ENCODE measurements at regions not wholly inside any gene's neighbourhood (a gene's known extent, or its start where the extent isn't known, plus 50 kb on each side); places are given as distances from the start of the nearest gene placed in this dataset.
"Not testable (repeated sequence)": the region's sequence is repeated elsewhere in the genome, so short reads cannot be mapped to it uniquely, and the experiment has no call there.

DNA sequence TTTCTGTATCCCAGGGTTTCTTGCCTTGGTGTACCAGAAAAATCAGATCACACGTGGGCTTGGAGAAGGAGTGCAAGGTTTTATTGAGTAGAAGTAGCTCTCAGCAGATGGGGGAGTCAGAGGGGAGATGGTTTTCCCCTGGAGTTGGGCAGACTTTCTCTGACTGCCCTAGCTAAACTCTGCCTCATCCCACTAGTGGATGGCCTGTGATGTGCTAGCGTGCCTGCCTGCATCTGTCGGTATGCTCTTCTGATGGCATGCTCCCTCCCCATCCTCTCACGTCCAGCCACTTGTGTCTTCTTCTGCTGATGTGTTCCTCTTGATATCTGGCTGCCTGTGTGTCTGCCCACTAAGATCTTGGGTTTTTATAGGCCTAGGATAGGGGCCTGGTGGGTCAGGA, 616.1 kb upstream of the RGMB start:
- FAIRE-seq: no peak
- DNase-seq (ENCODE audit: low spot score in 2 of 2): no peak

DNA sequence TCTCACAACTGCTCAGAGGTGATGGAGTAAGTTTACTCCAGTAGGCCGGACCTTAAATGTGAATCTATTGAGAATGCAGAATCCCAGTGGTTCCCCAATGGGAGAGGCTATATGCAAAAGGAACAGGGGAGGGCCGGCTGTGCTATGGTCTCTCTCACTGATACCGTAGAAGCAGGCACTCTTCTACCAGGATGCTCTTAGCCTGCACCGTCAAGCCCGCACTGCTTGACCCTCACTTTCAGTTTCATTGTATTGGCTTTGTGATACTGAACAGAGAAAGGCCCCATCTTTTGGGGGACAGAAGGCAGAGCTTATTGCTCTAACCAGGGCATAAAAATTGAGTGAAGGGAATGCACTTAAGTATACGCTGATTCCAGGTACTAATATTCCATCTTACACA, 615.0 kb upstream of the RGMB start:
- FAIRE-seq (no peak), DNase-seq (ENCODE audit: low spot score in 2 of 2) (no peak)

DNA sequence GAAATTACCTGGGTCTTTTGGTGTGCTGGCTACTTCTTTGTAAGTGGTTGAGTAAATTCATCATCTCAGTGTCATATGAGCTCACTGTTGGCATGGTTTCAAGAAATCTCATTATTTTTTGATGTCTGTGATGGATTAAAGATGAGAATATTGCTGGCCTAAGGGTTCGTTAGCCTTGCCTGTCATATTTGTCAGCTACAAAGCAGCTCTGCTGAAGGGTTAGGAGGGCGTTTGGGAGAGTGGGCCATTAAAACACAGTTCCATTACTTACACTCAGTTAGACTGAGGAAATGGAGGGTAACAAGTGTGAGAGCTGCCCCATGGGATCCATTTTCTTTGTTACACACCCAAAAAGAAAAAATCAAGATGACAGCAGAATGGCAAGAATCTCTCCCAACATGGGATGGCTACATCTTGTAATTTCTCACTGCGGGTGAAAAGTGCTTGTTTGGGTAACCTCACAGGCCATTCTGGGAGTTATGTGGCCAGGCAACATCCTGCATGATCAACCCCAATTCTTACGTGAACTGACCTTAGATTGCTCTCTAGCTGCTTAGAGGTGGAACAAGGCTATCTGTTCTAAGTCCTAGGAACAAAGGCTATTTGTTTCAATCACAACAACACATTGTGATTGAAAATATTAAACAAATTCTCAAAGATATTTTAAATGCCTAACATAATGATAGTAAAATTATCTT, 609.5 kb upstream of the RGMB start:
- FAIRE-seq (no peak), DNase-seq (ENCODE audit: low spot score in 2 of 2) (no peak)

DNA sequence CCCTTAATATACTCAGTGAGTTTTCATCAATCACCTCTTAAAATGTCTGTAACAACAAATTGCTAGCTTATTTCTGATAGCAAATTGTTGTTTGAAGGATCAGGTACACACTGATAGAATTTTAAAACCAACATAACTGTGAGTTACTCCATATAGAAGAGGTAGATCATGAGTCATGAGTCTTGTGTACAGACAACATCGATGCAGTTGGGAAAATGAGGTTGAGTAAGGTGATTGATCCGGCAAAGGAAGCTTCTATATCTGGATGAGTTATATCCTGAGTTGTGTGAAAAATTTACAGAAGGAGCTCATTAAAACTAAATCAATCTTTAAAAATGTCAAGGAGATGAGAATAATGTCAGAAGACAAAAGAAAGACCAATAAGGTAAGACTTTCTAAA, 604.6 kb upstream of the RGMB start:
- FAIRE-seq (no peak), DNase-seq (ENCODE audit: low spot score in 2 of 2) (no peak)

DNA sequence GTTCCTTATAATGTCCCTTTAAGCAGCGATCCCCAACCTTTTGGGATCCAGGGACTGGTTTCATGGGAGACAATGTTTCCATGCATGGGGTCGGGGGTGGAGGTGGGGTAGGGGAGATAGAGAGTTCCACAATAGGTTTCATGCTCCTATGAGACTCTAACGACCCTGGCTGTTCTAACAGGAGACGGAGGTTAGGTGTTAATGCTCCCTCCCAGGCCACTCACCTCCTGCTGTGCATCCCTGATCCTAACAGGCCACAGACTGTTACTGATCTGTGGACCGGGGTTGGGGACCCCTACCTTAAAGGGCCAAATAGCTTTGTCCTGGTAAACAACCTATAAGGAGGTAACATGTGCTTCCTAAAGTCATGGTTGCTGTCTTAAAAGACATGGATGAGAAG, 602.5 kb upstream of the RGMB start:
- FAIRE-seq (no peak), DNase-seq (ENCODE audit: low spot score in 2 of 2) (no peak)

DNA sequence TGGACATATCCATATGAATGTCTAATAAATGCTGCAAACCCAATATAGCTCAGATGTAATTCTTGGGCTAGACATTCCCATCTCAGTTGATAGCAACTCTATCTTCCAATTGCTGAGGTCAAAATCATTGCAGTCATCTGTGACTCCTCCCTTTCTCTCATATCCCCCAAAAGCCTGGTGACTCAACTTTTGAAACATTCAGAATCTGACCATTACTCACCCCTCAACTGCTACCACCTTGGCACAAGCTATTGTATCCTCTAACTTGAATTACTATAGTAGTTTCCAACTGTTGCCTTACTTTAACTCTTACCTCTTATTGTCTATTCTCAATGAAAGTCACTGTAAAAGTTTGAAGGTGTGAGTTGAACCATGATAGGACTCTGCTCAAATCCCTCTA, 600.1 kb upstream of the RGMB start:
- DNase-seq (ENCODE audit: low spot score in 2 of 2) (no peak), FAIRE-seq (no peak)

DNA sequence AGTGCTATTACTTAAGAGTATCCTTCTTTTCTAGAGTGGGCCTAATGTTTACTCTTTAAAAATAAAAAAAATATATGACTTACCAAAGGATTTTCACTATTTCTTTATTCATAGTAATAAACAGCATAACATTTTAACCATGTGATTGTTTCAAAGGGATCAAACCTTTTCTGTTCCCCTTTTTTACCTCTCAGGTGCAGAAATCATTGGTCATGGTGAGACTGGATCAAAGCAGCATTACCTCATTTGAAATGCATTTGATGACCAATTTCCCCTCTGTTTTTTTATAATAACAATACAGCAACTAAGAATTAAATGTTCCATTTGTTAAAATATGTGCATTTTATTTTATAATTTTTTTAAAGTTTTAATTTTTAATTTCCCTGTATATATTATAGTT, 598.0 kb upstream of the RGMB start:
- FAIRE-seq (no peak), DNase-seq (ENCODE audit: low spot score in 2 of 2) (no peak)

DNA sequence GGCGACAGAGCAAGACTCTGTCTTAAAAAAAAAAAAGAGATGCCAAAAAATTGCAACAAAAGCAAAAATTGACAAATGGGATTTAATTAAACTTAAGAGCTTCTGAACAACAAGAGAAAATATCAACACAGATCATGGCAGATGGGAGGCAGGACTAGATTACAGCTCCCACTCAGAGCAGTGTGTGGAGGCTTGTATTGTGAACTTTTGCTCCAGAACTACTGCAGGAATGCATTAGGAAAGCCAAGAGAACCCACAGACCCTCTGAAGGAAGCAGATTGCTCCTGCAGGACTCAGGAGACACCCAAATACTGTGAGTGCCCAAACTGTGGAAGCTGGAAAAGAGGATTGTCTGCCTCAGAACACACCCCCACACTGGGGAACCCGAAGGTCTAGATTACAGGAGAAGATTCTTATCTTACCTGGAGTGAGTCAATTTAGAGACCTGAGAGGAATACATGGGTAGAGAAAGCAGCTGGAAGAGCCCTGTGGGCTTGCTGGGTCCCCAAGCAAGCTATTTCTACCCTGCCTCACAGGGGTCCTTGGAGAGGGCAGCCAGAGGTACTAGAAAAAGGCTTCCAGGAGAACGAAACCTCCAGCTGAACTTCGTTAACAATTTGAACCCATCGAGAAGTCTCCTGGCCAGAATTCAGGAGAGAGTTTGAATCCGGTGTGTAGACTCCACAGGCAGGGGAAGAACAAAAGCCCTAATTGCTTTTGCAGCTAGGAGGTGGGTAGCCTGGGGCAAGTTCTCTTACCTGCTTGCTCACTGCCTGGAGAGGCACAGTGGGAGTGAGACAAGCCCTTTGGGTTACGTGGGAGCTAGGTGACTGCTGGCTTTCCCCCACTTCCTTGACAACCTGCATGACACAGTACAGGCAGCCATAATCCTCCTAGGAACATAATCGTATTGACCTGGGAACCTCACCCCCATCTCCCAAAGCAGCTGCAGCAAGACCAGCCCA, 593.4 kb upstream of the RGMB start:
- FAIRE-seq (no peak), DNase-seq (ENCODE audit: low spot score in 2 of 2) (no peak)

DNA sequence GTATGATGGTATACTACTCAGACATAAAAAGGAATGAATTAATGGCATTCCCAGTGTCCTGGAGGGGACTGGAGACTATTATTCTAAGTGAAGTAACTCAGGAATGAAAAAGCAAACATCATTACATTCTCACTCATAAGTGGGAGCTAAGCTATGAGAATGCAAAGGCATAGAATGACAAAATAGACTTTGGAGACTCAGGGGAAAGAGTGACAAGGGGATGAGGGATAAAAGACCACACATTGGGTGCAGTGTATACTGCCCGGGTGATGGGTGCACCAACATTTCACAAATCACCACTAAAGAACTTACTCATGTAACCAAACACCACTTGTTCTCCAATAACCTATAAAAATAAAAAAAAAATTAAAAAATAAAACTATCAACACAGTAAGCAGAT, 587.3 kb upstream of the RGMB start:
- DNase-seq (ENCODE audit: low spot score in 2 of 2): no peak
- FAIRE-seq: no peak

DNA sequence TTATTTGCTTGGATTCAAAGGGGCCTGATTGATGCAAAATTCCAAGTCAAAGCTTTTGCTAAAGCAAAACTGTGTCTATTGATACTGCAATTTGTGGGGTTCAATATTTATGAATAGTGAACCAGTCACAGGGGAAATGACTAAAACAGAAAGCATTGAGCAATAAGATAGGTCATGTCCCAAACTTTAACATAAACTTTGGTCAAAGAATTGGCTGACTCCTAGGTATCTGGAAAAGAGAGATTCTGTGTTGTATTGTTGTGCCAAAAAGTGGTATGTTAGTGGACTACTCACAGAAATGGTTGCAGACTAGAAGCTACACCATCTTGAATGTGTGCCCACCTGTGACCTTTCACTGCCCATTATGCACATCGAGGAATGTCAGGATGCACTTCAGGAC, 585.5 kb upstream of the RGMB start:
- DNase-seq (ENCODE audit: low spot score in 2 of 2): no peak

DNA sequence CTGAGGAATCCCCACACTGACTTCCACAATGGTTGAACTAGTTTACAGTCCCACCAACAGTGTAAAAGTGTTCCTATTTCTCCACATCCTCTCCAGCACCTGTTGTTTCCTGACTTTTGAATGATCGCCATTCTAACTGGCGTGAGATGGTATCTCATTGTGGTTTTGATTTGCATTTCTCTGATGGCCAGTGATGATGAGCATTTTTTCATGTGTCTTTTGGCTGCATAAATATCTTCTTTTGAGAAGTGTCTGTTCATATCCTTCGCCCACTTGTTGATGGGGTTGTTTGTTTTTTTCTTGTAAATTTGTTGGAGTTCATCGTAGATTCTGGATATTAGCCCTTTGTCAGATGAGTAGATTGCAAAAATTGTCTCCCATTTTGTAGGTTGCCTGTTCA, 583.1 kb upstream of the RGMB start:
- not testable (repeated sequence) for FAIRE-seq; DNase-seq (ENCODE audit: low spot score in 2 of 2)

More for the DNA sequence above, 585.5 kb upstream of the RGMB start:
- FAIRE-seq: no peak

DNA sequence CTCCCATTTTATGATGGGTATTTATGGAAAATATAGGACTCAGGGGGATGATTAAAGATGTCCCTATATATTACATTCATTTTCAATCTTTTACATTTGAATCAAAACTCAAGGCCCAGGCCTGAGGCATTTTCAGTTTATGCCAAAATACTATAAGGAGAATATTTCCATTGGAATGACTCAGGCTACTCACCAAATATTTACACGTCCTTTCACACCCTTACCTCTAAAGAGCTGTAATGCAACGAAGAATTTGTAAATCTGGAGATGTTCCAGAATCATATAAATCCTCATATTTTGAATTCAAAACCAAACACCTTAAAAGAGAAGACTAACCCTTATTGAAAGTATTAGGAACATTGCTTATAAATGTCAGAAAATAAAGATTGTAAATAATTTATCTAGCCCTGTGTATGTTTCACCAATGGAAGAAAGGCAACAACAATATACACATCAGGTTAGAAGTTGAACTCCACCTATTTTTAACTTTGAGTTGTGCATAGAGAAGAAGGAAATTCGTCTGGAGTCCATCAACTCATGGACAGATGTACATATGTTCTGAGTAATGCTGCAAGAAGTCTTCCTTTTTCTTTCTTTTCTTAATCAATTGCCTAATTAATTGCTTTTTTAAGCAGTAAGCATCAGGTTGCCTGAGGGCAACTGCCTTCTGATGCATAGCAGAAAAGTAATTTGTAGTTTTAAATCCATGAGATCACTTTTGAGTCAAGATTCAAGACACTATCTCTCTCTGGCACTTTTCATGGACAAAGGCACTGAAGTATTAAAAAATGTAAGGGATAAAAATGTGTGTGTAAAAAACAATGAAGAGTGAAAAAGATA, 579.3 kb upstream of the RGMB start:
- FAIRE-seq (no peak), DNase-seq (ENCODE audit: low spot score in 2 of 2) (no peak)

DNA sequence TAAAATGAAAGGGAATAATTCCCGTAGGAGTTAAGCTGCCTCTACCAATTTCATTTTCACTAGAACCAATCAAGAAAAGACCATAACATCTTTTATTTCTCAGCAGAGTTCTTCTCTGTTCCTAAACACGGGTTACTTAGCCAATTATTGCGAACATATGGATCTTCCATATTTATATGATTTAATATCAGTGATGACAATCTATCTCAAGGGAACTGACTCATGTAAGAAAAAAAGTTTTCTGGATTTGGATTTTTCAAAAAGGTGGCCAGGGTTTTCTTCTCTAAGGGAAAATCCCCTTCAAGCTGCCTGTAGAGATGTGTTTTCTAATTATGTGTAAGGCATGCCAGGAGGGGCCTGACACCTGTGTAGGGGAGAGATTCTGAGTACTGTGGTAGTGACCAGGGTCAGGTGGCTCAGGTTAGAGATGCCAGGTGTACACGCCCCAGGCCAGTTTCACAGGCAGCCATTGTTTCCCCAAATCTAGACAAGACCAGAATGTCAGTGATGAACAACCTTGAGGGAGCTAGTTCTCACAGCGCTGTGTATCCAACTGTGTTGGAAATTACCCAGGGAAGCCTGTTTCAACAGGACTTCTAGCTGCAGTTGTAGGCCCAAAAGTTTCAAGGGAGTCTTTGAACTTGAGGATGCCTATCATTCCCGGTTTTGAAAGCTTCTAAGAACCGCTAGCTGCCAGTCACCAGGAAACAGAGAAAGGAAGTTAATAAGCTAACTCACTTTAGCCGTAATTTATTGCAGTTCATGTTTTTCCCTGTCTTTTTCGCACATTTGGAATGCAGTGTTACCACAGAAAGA, 572.5 kb upstream of the RGMB start:
- no peak for DNase-seq (ENCODE audit: low spot score in 2 of 2)

DNA sequence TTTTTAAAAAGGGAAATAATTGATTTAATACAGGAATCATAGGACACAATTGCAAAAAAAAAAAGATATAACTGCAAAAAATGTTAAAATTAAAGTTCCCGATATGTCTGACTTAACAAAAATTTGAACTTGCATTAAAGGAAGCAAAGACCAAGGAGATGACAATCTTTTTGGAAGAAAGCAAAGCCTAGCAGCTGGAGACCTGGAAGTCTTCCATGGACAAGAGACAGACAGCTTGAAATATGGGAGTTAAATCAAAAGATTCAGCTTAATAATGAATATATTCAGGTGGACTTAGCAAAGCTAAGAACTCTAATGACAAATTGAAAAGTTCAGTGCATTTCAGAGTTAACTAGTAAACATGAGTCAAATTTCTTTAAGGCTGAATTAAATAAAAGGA, 568.7 kb upstream of the RGMB start:
- DNase-seq (ENCODE audit: low spot score in 2 of 2): no peak
- no peak for FAIRE-seq

More for the DNA sequence above, 572.5 kb upstream of the RGMB start:
- FAIRE-seq: no peak

DNA sequence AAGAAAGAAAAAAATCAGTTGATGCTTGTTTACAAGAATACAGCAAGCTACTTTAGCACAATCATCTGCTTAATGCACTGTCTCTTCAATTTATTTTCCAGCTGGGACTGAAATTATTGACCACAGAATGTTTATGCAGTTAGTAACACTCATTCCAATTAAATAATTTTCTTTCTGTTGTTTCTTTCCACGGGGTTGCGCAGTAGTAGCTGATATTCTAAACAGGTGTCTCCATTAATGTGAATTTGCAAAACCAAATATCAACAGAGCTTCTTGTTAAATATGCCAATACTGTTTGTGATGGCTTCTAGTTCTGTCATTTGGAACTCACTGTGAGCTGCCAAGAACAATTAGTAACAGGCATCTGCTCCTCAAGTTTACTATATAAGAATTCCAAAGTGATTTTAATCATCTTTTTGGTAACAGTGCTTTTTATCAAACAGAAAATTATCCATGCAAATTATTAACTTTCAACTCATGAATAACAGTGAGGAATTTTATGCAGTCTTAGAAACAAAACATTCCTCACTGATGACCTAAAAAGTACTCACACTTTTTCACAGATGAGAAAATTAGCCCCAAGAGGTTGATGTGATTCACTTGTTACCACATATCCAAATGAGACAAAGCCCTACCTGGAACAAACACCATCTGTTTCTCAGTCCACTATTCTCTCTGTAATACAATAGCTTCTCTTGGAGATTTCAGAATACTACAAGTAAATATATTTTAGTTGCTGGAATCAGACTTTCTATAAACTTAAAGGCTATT, 567.6 kb upstream of the RGMB start:
- FAIRE-seq (no peak), DNase-seq (ENCODE audit: low spot score in 2 of 2) (no peak)

DNA sequence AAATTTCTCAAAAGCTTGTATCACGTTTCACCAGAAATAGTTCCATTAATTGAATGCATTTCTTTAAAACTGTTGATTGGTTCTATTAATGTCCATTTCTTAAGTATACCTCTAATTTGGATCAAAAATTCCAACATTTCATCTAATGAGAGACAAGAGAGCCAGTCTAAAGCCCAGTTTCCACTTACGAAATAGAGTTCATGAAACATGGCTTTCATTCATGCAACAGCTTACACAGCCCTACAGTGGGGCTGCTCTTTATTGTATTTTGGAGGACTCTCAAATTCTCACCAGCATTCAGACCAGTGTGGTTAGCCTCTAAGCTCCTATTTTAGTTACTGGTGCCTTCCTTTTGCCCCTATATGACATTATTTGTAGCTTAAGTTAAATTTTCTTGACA, 566.9 kb upstream of the RGMB start:
- FAIRE-seq: no peak
- no peak for DNase-seq (ENCODE audit: low spot score in 2 of 2)

DNA sequence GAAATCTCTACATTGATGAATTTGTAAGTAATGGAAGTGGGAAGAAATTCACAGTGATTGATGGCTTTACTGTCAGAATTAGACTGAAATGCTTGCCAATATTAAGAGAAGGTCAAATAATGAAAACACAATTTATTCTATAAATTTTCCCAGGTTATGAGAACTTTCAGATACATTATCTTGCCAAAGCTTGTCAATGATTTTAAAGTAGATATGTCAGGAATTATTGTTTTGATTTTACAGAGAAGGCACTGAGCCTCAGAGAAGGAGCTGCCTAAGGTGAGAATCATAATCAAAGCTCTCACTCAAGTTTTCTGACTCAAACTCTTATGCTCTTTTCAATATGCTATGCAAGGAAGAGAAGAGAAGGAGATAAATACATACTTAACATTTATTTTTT, 564.0 kb upstream of the RGMB start:
- FAIRE-seq: no peak
- DNase-seq (ENCODE audit: low spot score in 2 of 2): no peak

DNA sequence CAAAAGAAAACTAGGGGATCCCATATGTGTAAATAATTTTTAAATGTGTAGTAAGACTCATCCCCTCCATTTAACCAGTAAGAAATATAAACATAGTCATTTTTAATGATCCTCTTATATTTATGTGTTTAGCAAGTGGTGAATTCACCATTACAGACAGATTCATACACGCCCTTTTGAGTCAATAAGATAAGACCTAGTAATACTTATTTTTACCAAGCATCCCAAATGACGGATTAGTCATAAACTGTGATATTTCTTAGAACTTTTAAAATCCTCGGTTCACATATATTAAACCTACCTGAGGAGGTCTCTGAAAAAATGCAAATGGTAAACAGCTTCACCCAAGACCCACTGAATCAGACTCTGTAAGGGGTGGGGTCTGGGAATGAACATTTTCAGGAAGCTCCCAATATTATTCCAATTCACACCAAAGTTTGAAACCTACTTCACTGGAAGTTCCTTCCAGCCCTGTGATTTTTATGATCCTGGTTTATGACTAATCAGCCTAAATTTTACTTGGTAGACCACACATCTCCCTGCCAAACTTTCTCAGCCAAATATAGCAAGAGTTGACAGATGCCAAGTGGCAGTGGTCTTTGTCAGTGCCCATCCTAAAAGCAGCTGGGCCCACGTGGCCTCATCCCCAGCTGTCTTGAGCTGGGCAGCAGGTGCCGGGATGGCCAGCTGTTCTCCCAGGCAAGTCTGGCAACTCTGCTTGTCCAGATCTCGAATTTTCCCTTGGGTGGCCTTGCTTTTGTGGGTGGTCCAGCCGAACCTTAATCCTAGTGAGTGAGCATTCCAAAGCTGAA, 559.0 kb upstream of the RGMB start:
- no peak for DNase-seq (ENCODE audit: low spot score in 2 of 2)
- FAIRE-seq: no peak

DNA sequence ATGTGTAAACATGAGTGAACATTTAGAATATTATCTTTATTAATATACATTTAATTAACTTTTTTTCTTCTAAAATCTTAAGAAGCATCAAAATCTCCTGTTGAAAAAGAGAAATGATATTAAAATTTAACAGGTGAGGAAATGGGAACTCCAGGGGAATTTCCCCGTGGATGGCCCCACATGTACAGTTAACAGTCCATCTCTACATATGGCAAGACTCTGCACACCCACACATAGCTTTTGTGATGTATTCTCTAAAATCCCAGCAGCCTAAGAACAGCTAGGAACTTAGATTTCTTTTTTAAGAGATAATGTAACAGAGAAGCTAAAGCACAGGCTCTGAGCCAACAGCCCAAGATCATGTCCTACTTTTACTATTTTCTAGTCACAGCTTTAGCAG, 556.3 kb upstream of the RGMB start:
- peak in 1 of 2 donors; percentile 1 for DNase-seq (ENCODE audit: low spot score in 2 of 2)
- FAIRE-seq: no peak
